Body of pancreas (tissue), 4 donors: ENCODE measurements at regions not wholly inside any gene's neighbourhood (a gene's known extent, or its start where the extent isn't known, plus 50 kb on each side); places are given as distances from the start of the nearest gene placed in this dataset.
"Not testable (repeated sequence)": the region's sequence is repeated elsewhere in the genome, so short reads cannot be mapped to it uniquely, and the experiment has no call there.

Source experiments
- ATAC-seq: fragments of 150-250 bp; one replicate; pipeline ENCODE4 v1.9.1; 2016
- DNase-seq, 4 donors: peaks; one replicate each; pipeline ENCODE4 v3.0.0-alpha.2; 2019
- H3K27ac ChIP-seq, 4 donors: fragments of 200-600 bp; sonication (generic); 1 replicate in 3 of 4; 2 replicates in 1 of 4; pipeline versions ENCODE4 v1.5.1 to v1.6.1; 2016 to 2019; ENCODE audit warnings: mild to moderate bottlenecking in 1 of 4, mixed read lengths in 1 of 4, moderate library complexity in 1 of 4
- H3K27me3 ChIP-seq, 2 donors: fragments of 200-600 bp; sonication (generic); one replicate each; pipeline ENCODE4 v1.6.0; 2016; ENCODE audit warnings: mild to moderate bottlenecking in 1 of 2
- H3K36me3 ChIP-seq, 2 donors: fragments of 200-600 bp; sonication (generic); replicated peaks in 1 of 2; 2 replicates each; pipeline ENCODE4 v1.5.1; 2016; ENCODE audit warnings: low read depth in 2 of 2; ENCODE audit not compliant: insufficient read depth in 1 of 2
- H3K4me1 ChIP-seq: fragments of 200-600 bp; sonication (generic); one replicate; pipeline ENCODE4 v1.6.0; 2016
- H3K4me3 ChIP-seq, 2 donors: fragments of 200-600 bp; sonication (generic); 1 replicate in 1 of 2; 2 replicates in 1 of 2; pipeline ENCODE4 v1.5.1; 2016 to 2019
- H3K9me3 ChIP-seq, 3 donors: fragments of 200-600 bp; sonication (generic); 1 replicate in 2 of 3; 2 replicates in 1 of 3; pipeline ENCODE4 v1.5.1; 2016
- CTCF ChIP-seq, 7 experiments: fragments of 450-650 bp in 4 of 7; fragments of 200-600 bp in 3 of 7; sonication (generic) in 3 of 7; IDR thresholded peaks; one replicate each; pipeline ENCODE4 v1.5.1; 2016 to 2019; ENCODE audit warnings: antibody characterized with exemption in 7 of 7
- POLR2A ChIP-seq, 3 donors: fragments of 450-650 bp; IDR thresholded peaks; one replicate each; pipeline ENCODE4 v1.6.1; 2016; ENCODE audit warnings: antibody characterized with exemption in 3 of 3, mild to moderate bottlenecking in 2 of 3
- WGBS, 2 donors: methylation state at CpG; one replicate each; pipeline ENCODE4 v1.1.5; 2017; 5-methylcytosine and 5-hydroxymethylcytosine counted together
- intact Hi-C: fragments of 100-400 bp; cut with DNase I; formaldehyde crosslinking; loops from one replicate; pipeline ENCODE4 v1.15.1; 2023

DNA sequence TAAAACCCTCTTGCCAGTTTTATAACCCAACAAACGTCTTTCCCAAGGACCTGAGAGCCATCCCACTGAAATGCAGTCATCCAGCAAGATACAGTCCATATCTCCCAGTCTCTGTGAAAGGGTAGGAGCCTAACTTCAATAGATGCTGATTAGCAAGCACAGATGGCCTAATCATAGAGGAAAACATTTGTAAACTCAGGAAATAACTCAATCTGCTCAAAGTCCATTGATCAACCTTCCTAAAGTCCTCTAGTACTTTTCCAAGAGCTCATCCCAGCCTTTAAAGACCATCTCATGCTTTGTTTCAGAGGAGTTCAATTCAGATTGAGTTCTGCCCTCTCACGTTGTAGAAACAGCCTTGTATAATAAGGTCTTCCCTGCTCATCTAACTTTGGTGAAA is 324.2 kb downstream of the MRPS30 start:
- intact Hi-C loops: no loop called here
- WGBS, 2 donors: 37 to 42% methylated on average over 2 of the region's 2 CpGs
- no peaks in the 10 kb centered on the region for H3K27me3 ChIP-seq
- H3K27ac ChIP-seq: no peak overlapping the region
- H3K4me3 ChIP-seq: no peak overlapping the region
- no peaks in the 10 kb centered on the region for H3K36me3 ChIP-seq
- no peaks in the 10 kb centered on the region for H3K4me1 ChIP-seq
- H3K9me3 ChIP-seq: no peaks in the 10 kb centered on the region
- DNase-seq (no peak), ATAC-seq (no peak)
- no peak for TF ChIP-seq CTCF (IDR thresholded peaks at IDR 0.05)
- TF ChIP-seq POLR2A (IDR thresholded peaks at IDR 0.05): no peak

DNA sequence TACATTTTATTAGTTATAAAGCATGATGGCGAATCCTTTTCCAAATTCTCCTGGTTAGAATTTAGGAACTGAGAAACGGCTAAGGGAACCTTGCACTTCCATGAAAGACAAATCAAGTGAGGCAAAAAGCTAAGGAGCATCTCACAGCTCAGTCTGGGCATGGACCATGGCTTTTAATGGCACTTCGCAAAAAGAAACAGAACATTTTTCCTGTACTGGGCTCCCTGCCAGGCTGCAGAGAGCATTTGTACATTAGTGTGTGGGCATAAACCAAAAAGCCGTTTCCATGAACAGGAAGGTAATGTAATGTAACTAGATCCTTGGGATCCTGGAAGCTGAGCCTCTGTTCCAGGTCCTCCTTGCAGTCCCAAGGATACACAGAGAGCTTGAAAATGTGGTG is 354.2 kb downstream of the MRPS30 start:
- H3K9me3 ChIP-seq: no peaks in the 10 kb centered on the region
- no peaks in the 10 kb centered on the region for H3K27me3 ChIP-seq
- DNase-seq: no peak
- no peaks in the 10 kb centered on the region for H3K36me3 ChIP-seq
- no peak overlapping the region for H3K4me3 ChIP-seq
- no peak for ATAC-seq
- TF ChIP-seq POLR2A (IDR thresholded peaks at IDR 0.05) (no peak), CTCF (IDR thresholded peaks at IDR 0.05) (no peak)
- WGBS, 2 donors: 59 to 60% methylated on average over 4 of the region's 4 CpGs
- intact Hi-C loops: no loop called here
- H3K4me1 ChIP-seq: no peaks in the 10 kb centered on the region
- no peak overlapping the region for H3K27ac ChIP-seq

DNA sequence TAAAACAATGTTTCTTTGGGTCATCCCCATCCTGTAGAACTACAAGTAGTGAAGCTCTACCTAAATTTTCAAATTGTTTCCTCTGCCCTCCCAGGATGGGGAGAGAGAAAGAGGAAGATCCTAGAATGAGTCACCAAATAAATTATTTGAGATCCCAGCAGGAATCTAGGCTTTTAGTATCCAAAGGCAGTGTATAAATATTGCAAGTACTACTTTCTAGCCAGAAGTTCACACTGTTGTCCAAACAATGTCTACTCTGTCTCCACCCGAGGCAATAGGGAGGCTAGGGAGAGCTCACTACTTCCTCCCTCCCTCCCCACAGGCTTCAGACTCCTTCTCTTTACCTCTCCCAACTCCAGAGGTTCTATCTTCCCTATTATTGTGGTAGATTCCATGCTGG is 362.8 kb downstream of the MRPS30 start:
- no peaks in the 10 kb centered on the region for H3K9me3 ChIP-seq
- TF ChIP-seq POLR2A (IDR thresholded peaks at IDR 0.05): no peak
- H3K27me3 ChIP-seq: no peaks in the 10 kb centered on the region
- no peak for ATAC-seq
- H3K4me1 ChIP-seq: no peaks in the 10 kb centered on the region
- intact Hi-C loops: no loop called here
- 35 to 43% methylated on average over 1 of the region's 1 CpG for WGBS, 2 donors
- H3K27ac ChIP-seq: no peak overlapping the region
- H3K4me3 ChIP-seq: no peak overlapping the region
- no peaks in the 10 kb centered on the region for H3K36me3 ChIP-seq
- DNase-seq: no peak

DNA sequence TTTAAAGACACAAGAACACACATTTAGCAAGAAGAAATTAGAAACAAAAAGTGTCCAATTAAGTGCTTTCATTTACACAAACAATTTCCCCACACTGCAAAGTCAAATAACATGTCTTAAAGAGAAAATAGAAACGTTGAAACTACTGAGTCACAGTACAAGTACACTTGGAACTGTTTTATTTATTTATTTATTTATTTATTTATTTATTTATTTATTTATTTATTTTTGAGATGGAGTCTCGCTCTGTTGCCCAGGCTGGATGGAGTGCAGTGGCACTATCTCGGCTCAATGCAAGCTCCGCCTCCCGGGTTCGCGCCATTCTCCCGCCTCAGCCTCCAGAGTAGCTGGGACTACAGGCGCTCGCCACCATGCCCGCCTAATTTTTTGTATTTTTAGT is 363.9 kb downstream of the MRPS30 start:
- H3K36me3 ChIP-seq, H3K4me1 ChIP-seq, ATAC-seq, H3K4me3 ChIP-seq, H3K27ac ChIP-seq, intact Hi-C loops, H3K27me3 ChIP-seq, DNase-seq, H3K9me3 ChIP-seq: not testable (repeated sequence)
- 90 to 94% methylated on average over 11 of the region's 11 CpGs for WGBS, 2 donors

DNA sequence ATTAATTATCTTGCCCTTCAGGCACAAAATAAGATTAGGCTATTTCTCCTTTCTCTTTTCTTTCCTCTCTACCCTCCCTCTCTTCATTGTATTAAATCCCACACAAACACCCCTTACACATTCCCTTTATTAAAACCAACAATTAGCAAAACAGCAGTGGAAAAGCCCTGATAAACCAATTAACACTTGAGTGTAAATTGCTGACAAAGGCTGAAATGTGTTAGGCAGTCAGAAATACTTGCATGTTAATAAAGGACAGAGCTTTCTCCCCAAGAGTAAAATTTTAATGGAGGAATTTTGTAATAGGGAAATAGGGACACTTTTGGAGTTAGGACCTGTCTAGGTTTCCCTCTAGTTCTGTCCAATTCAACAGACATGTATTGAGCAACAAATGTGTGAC is 370.9 kb downstream of the MRPS30 start:
- no peak for ATAC-seq
- H3K36me3 ChIP-seq: no peaks in the 10 kb centered on the region
- TF ChIP-seq CTCF (IDR thresholded peaks at IDR 0.05): no peak
- no peak for TF ChIP-seq POLR2A (IDR thresholded peaks at IDR 0.05)
- intact Hi-C loops: no loop called here
- H3K4me3 ChIP-seq: no peak overlapping the region
- DNase-seq: no peak
- H3K27ac ChIP-seq: no peak overlapping the region
- H3K4me1 ChIP-seq: peaks cover 7% of the 10 kb centered on the region
- no peaks in the 10 kb centered on the region for H3K27me3 ChIP-seq
- H3K9me3 ChIP-seq: no peaks in the 10 kb centered on the region

DNA sequence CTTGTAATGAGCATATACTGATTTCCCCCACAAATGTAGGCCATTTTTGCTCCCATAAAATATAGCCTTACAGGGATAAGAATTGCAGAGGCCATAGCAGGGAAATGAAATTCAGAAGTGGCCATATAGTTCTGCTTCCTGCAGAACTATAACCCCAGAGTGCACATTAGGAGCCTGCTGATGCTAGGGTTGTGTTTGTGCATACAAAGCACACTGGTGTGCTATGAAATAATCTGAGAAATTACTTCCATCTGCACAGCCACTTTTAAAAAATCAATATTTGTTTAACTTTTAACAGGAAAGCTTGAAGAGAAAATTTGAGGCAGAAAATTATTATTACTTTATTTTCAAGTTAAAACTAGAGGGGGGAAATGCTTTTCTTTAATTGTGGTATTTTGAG is 380.3 kb downstream of the MRPS30 start:
- Histone ChIP-seq H3K27ac (peak overlapping the region in 2 of 4 donors; percentile 9 to 51), H3K27me3 (no peaks in the 10 kb centered on the region), H3K9me3 (no peaks in the 10 kb centered on the region), H3K4me3 (no peak overlapping the region), H3K36me3 (no peaks in the 10 kb centered on the region), H3K4me1 (peaks cover 12% of the 10 kb centered on the region)
- no peak for TF ChIP-seq CTCF (IDR thresholded peaks at IDR 0.05)
- no peak for TF ChIP-seq POLR2A (IDR thresholded peaks at IDR 0.05)
- intact Hi-C loops: no loop called here
- ATAC-seq: peak; percentile 33
- DNase-seq: no peak
